BLaER1 (cell line): ENCODE measurements at regions not wholly inside any gene's neighbourhood (a gene's known extent, or its start where the extent isn't known, plus 50 kb on each side); places are given as distances from the start of the nearest gene placed in this dataset.

Experiments used
- H3K27ac ChIP-seq: shearing (Covaris generic); formaldehyde crosslinking; 2 replicates; pipeline ENCODE4 v1.8.1; 2022
- H3K27me3 ChIP-seq: shearing (Covaris generic); formaldehyde crosslinking; 2 replicates; pipeline ENCODE4 v1.8.1; 2022
- H3K36me3 ChIP-seq: shearing (Covaris generic); formaldehyde crosslinking; 2 replicates; pipeline ENCODE4 v1.8.1; 2022
- H3K4me1 ChIP-seq: shearing (Covaris generic); formaldehyde crosslinking; 2 replicates; pipeline ENCODE4 v1.8.1; 2022
- H3K4me2 ChIP-seq: shearing (Covaris generic); formaldehyde crosslinking; 2 replicates; pipeline ENCODE4 v1.8.1; 2022
- H3K4me3 ChIP-seq: shearing (Covaris generic); formaldehyde crosslinking; 2 replicates; pipeline ENCODE4 v1.8.1; 2022
- H3K9ac ChIP-seq: shearing (Covaris generic); formaldehyde crosslinking; 2 replicates; pipeline ENCODE4 v1.8.1; 2022
- H3K9me3 ChIP-seq: shearing (Covaris generic); formaldehyde crosslinking; 2 replicates; pipeline ENCODE4 v1.8.1; 2022
- H4K20me1 ChIP-seq: shearing (Covaris generic); formaldehyde crosslinking; 2 replicates; pipeline ENCODE4 v1.8.1; 2022
- Cebpa-rat ChIP-seq: shearing (Covaris generic); IDR thresholded peaks from 2 replicates; pipeline ENCODE4 v1.8.1; 2022

GRCh38 chr2:236882074-236882473 lies 203.6 kb upstream of the COPS8 start:
- Histone ChIP-seq H3K9me3 (no peaks in the 10 kb centered on the region), H4K20me1 (no peaks in the 10 kb centered on the region), H3K27ac (no peak overlapping the region), H3K4me3 (no peak overlapping the region), H3K9ac (no peak overlapping the region), H3K27me3 (no peaks in the 10 kb centered on the region), H3K36me3 (no peaks in the 10 kb centered on the region), H3K4me1 (peaks cover 3% of the 10 kb centered on the region), H3K4me2 (no peak overlapping the region)
- TF ChIP-seq Cebpa-rat = no peak

- H3K4me1 ChIP-seq = no peaks in the 10 kb centered on the region
- H3K27me3 ChIP-seq = no peaks in the 10 kb centered on the region
- H3K9me3 ChIP-seq = no peaks in the 10 kb centered on the region
- H4K20me1 ChIP-seq = no peaks in the 10 kb centered on the region
- no peak overlapping the region for H3K27ac ChIP-seq
- no peak overlapping the region for H3K9ac ChIP-seq
- H3K36me3 ChIP-seq = no peaks in the 10 kb centered on the region
- H3K4me2 ChIP-seq = no peak overlapping the region
- TF ChIP-seq Cebpa-rat = no peak
- H3K4me3 ChIP-seq = no peak overlapping the region
These were observed 202.8 kb upstream of the COPS8 start for GRCh38 chr2:236882930-236883329.

DNA sequence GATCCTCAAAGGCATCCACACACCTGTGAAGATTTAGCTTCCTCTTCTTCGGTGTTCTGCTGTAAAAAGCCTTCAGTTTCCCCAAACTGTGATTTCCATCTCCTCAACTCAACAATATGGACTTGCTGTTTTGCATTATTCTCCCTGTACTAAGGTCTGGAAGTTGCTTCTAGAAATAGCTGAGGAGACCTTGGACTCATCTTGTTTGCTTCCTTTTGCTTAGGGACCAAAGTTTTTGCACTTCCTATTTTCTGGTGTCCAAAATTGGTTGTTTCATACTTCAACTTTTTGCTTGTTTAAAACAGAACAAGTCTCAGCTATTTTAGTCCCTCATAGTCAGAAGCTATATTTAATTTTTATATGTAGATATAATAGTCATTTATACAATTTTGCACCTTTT lies 201.9 kb upstream of the COPS8 start:
- no peak for TF ChIP-seq Cebpa-rat
- Histone ChIP-seq H3K27me3 (no peaks in the 10 kb centered on the region), H3K4me1 (no peaks in the 10 kb centered on the region), H3K9ac (no peak overlapping the region), H3K27ac (no peak overlapping the region), H3K36me3 (no peaks in the 10 kb centered on the region), H3K4me3 (no peak overlapping the region), H4K20me1 (no peaks in the 10 kb centered on the region), H3K4me2 (no peak overlapping the region), H3K9me3 (no peaks in the 10 kb centered on the region)

- TF ChIP-seq Cebpa-rat = no peak
- H3K4me2 ChIP-seq = no peak overlapping the region
These were observed 201.0 kb upstream of the COPS8 start for GRCh38 chr2:236884569-236885175.

GRCh38 chr2:236886456-236886855 lies 199.2 kb upstream of the COPS8 start:
- Histone ChIP-seq H3K27ac (no peak overlapping the region), H3K4me3 (no peak overlapping the region), H3K27me3 (no peaks in the 10 kb centered on the region), H3K4me2 (no peak overlapping the region), H3K9me3 (peaks cover 9% of the 10 kb centered on the region; the same call in 1 of the 2 replicates), H3K4me1 (no peaks in the 10 kb centered on the region), H3K36me3 (no peaks in the 10 kb centered on the region), H3K9ac (no peak overlapping the region), H4K20me1 (no peaks in the 10 kb centered on the region)
- no peak for TF ChIP-seq Cebpa-rat

More at GRCh38 chr2:236884569-236885175, 201.0 kb upstream of the COPS8 start:
- Histone ChIP-seq H3K27ac (no peak overlapping the region), H3K4me3 (no peak overlapping the region), H4K20me1 (no peaks in the 10 kb centered on the region), H3K27me3 (no peaks in the 10 kb centered on the region), H3K9me3 (no peaks in the 10 kb centered on the region), H3K9ac (no peak overlapping the region), H3K4me1 (no peaks in the 10 kb centered on the region), H3K36me3 (no peaks in the 10 kb centered on the region)

GRCh38 chr2:236887531-236887930 lies 198.2 kb upstream of the COPS8 start:
- Histone ChIP-seq H3K36me3 (no peaks in the 10 kb centered on the region), H3K9ac (no peak overlapping the region), H3K27ac (no peak overlapping the region), H4K20me1 (no peaks in the 10 kb centered on the region), H3K4me1 (no peaks in the 10 kb centered on the region), H3K27me3 (no peaks in the 10 kb centered on the region), H3K4me3 (no peak overlapping the region), H3K4me2 (no peak overlapping the region), H3K9me3 (peaks cover 9% of the 10 kb centered on the region; the same call in 1 of the 2 replicates)
- no peak for TF ChIP-seq Cebpa-rat

GRCh38 chr2:236887953-236888793 lies 197.5 kb upstream of the COPS8 start:
- no peak overlapping the region for H3K27ac ChIP-seq
- TF ChIP-seq Cebpa-rat = no peak

GRCh38 chr2:236888794-236889780 lies 196.6 kb upstream of the COPS8 start:
- Histone ChIP-seq H3K9me3 (peaks cover 9% of the 10 kb centered on the region; the same call in 1 of the 2 replicates), H3K36me3 (no peaks in the 10 kb centered on the region), H3K4me1 (no peaks in the 10 kb centered on the region)

More at GRCh38 chr2:236887953-236888793, 197.5 kb upstream of the COPS8 start:
- Histone ChIP-seq H3K4me3 (no peak overlapping the region), H3K4me1 (no peaks in the 10 kb centered on the region), H3K27me3 (no peaks in the 10 kb centered on the region), H3K4me2 (no peak overlapping the region), H3K9me3 (peaks cover 9% of the 10 kb centered on the region; the same call in 1 of the 2 replicates), H3K36me3 (no peaks in the 10 kb centered on the region), H3K9ac (no peak overlapping the region), H4K20me1 (no peaks in the 10 kb centered on the region)

More at GRCh38 chr2:236888794-236889780, 196.6 kb upstream of the COPS8 start:
- H3K4me2 ChIP-seq = no peak overlapping the region
- H3K9ac ChIP-seq = no peak overlapping the region
- no peak overlapping the region for H3K4me3 ChIP-seq
- H4K20me1 ChIP-seq = no peaks in the 10 kb centered on the region
- no peak for TF ChIP-seq Cebpa-rat
- H3K27me3 ChIP-seq = no peaks in the 10 kb centered on the region
- H3K27ac ChIP-seq = no peak overlapping the region
